ENCODE measurements at regions not wholly inside any gene's neighbourhood (a gene's known extent, or its start where the extent isn't known, plus 50 kb on each side); places are given as distances from the start of the nearest gene placed in this dataset.
"Not testable (repeated sequence)": the region's sequence is repeated elsewhere in the genome, so short reads cannot be mapped to it uniquely, and the experiment has no call there.

DNA sequence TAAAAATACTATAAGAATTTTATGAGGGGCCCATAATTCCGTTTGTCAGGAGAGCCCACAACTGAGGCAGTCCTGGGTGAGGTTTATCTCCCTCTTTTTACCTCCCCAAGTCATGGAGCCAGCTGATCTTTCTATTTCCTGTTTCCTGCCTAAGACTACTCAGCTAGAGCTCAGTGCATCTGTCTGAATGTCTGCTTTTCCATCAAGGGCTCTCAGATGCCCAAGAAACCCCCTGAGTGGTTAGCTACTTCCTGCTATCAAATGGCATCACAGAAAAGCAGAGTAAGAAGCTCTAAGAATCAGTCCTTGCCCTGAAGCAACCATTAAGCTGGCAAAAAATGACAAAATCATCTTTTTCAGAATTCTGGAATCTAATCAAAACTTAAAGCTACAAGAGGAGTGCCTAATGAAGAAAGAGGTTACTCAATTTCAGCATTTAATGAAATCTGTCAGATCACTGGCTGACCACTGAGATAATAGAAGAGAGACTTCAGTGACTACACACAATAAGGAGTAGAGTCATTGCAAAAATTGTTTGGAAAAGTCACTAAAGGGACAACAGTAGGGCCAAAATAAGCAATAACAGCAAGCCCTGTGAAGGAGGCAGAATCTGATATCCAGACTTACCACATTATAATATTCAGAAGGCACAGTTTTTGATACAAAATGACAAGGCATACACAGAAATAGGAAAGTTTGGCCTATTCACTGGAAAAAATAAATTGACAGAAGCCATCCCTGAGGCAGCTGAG, 150.1 kb downstream of the CYB561 start:
- WGBS (ENCODE audit: insufficient coverage, low coverage, missing lambda C conversion rate): 0% methylated on average over 1 of the region's 1 CpG
- Histone ChIP-seq H3K36me3 (ENCODE audit: control insufficient read depth, insufficient read depth, low read length) (no peaks in the 10 kb centered on the region), H3K4me3 (no peak overlapping the region), H3K4me2 (ENCODE audit: insufficient read depth, low read length) (no peak overlapping the region), H3K27ac (ENCODE audit: extremely low read depth, low read depth, low read length) (no peak overlapping the region), H2AFZ (ENCODE audit: low read depth, low read length) (no peak overlapping the region), H3K4me1 (replicated peaks in 1 of 2; ENCODE audit: control insufficient read depth in 2 of 2, insufficient read depth in 2 of 2, low read length in 2 of 2) (no peaks in the 10 kb centered on the region), H3K79me2 (ENCODE audit: control insufficient read depth, insufficient read depth, low read length) (no peaks in the 10 kb centered on the region), H3K9me1 (ENCODE audit: control insufficient read depth, insufficient read depth, low read length) (no peaks in the 10 kb centered on the region), H4K20me1 (replicated peaks; ENCODE audit: control insufficient read depth, insufficient read depth, low read length) (no peaks in the 10 kb centered on the region), H3K9ac (ENCODE audit: insufficient read depth in 1 of 2, low read depth in 2 of 2, low read length in 2 of 2) (no peak overlapping the region), H3K27me3 (ENCODE audit: control insufficient read depth in 2 of 2, insufficient read depth in 2 of 2, low read length in 2 of 2) (no peaks in the 10 kb centered on the region), H3K9me3 (replicated peaks; ENCODE audit: control insufficient read depth, insufficient read depth, low read depth, low read length) (no peaks in the 10 kb centered on the region)
- DNase-seq (ENCODE audit: extremely low read depth in 1 of 4, low spot score in 3 of 4) (no peak), FAIRE-seq (no peak), ATAC-seq (no peak)
- POLR2A ChIA-PET: interaction anchor here (0.6 to 1.1 kb wide), 3 partner anchors 12 to 680 kb away, joined by 3 to 4 read pairs (median 4); no protein-coding TSS in a partner anchor
- BruUV-seq (replicated peaks): no TSS peak
- no peak for TF ChIP-seq DNMT1 (IDR thresholded peaks at IDR 0.05)
- peak; percentile 99 for TF ChIP-seq ZNF175 (CRISPR knock-in tag; IDR thresholded peaks at IDR 0.05; ENCODE audit: low read depth)
- CTCF ChIA-PET (ENCODE audit: low intra/inter-chr PET ratio): interaction anchor here (0.5 kb wide), 1 partner anchor 453 kb away, joined by 5 read pairs; no protein-coding TSS in a partner anchor
- in situ Hi-C loops (cut with MboI): no loop called here
- intact Hi-C loops (cut with micrococcal nuclease): no loop called here

DNA sequence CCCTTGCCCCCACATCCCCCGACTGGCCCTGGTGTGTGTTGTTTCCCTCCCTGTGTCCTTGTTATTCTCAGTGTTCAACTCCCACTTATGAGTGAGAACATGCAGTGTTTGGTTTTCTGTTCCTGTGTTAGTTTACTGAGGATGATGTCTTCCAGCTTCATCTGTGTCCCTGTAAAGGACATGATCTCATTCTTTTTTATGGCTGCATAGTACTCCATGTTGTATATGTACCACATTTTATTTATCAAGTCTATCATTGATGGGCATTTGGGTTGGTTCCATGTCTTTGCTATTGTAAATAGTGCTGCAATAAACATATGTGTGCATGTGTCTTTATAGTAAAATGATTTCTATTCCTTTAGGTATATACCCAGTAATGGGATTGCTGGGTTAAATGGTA, 147.2 kb downstream of the CYB561 start:
- H3K27me3 ChIP-seq (ENCODE audit: control insufficient read depth in 2 of 2, insufficient read depth in 2 of 2, low read length in 2 of 2); H2AFZ ChIP-seq (ENCODE audit: low read depth, low read length); DNase-seq (ENCODE audit: extremely low read depth in 1 of 4, low spot score in 3 of 4); H4K20me1 ChIP-seq (replicated peaks; ENCODE audit: control insufficient read depth, insufficient read depth, low read length); CTCF ChIA-PET (ENCODE audit: low intra/inter-chr PET ratio); POLR2A ChIA-PET; H3K4me2 ChIP-seq (ENCODE audit: insufficient read depth, low read length); FAIRE-seq; in situ Hi-C loops (cut with MboI); intact Hi-C loops (cut with micrococcal nuclease); H3K9ac ChIP-seq (ENCODE audit: insufficient read depth in 1 of 2, low read depth in 2 of 2, low read length in 2 of 2); H3K4me1 ChIP-seq (replicated peaks in 1 of 2; ENCODE audit: control insufficient read depth in 2 of 2, insufficient read depth in 2 of 2, low read length in 2 of 2); H3K36me3 ChIP-seq (ENCODE audit: control insufficient read depth, insufficient read depth, low read length); BruUV-seq (replicated peaks); H3K9me1 ChIP-seq (ENCODE audit: control insufficient read depth, insufficient read depth, low read length); H3K4me3 ChIP-seq; H3K79me2 ChIP-seq (ENCODE audit: control insufficient read depth, insufficient read depth, low read length); ATAC-seq; H3K9me3 ChIP-seq (replicated peaks; ENCODE audit: control insufficient read depth, insufficient read depth, low read depth, low read length); H3K27ac ChIP-seq (ENCODE audit: extremely low read depth, low read depth, low read length): not testable (repeated sequence)
- TF ChIP-seq ZNF146 (CRISPR knock-in tag; IDR thresholded peaks at IDR 0.05; ENCODE audit: unreplicated experiment): peak; percentile 76
- 43% methylated on average over 1 of the region's 1 CpG for WGBS (ENCODE audit: insufficient coverage, low coverage, missing lambda C conversion rate)
